ENCODE measurements at regions not wholly inside any gene's neighbourhood (a gene's known extent, or its start where the extent isn't known, plus 50 kb on each side); places are given as distances from the start of the nearest gene placed in this dataset.

GRCh38 chr11:21928847-21929246 is 264.0 kb upstream of the ANO5 start:
- H3K36me3 ChIP-seq: no peaks in the 10 kb centered on the region

GRCh38 chr11:21930408-21930807 is 262.5 kb upstream of the ANO5 start:
- Histone ChIP-seq H3K27ac (no peak overlapping the region), H3K9me3 (no peaks in the 10 kb centered on the region), H3K4me1 (no peaks in the 10 kb centered on the region), H3K4me3 (no peak overlapping the region), H3K36me3 (no peaks in the 10 kb centered on the region), H3K27me3 (no peaks in the 10 kb centered on the region)
- TF ChIP-seq POLR2A (IDR thresholded peaks at IDR 0.05) (no peak), CTCF (IDR thresholded peaks at IDR 0.05) (no peak), POLR2AphosphoS5 (IDR thresholded peaks at IDR 0.05; ENCODE audit: insufficient read depth in 1 of 2, low read depth in 1 of 2) (no peak)
- intact Hi-C loops (cut with DNase I): no loop called here
- no peak for DNase-seq (ENCODE audit: extremely low spot score in 2 of 2)

More at GRCh38 chr11:21928847-21929246, 264.0 kb upstream of the ANO5 start:
- intact Hi-C loops (cut with DNase I): no loop called here
- Histone ChIP-seq H3K9me3 (no peaks in the 10 kb centered on the region), H3K4me3 (no peak overlapping the region), H3K4me1 (no peaks in the 10 kb centered on the region), H3K27ac (no peak overlapping the region), H3K27me3 (no peaks in the 10 kb centered on the region)
- no peak for DNase-seq (ENCODE audit: extremely low spot score in 2 of 2)
- TF ChIP-seq POLR2A (IDR thresholded peaks at IDR 0.05): no peak
- TF ChIP-seq POLR2AphosphoS5 (IDR thresholded peaks at IDR 0.05; ENCODE audit: insufficient read depth in 1 of 2, low read depth in 1 of 2): no peak
- TF ChIP-seq CTCF (IDR thresholded peaks at IDR 0.05): no peak

GRCh38 chr11:21931436-21932101 is 261.3 kb upstream of the ANO5 start:
- H3K9me3 ChIP-seq: no peaks in the 10 kb centered on the region
- intact Hi-C loops (cut with DNase I): no loop called here
- no peak for DNase-seq (ENCODE audit: extremely low spot score in 2 of 2)
- H3K27me3 ChIP-seq: no peaks in the 10 kb centered on the region
- H3K36me3 ChIP-seq: no peaks in the 10 kb centered on the region
- no peak overlapping the region for H3K4me3 ChIP-seq
- no peak overlapping the region for H3K27ac ChIP-seq
- TF ChIP-seq CTCF (IDR thresholded peaks at IDR 0.05): no peak
- TF ChIP-seq POLR2A (IDR thresholded peaks at IDR 0.05): no peak
- TF ChIP-seq POLR2AphosphoS5 (IDR thresholded peaks at IDR 0.05; ENCODE audit: insufficient read depth in 1 of 2, low read depth in 1 of 2): no peak
- H3K4me1 ChIP-seq: no peaks in the 10 kb centered on the region

GRCh38 chr11:21933095-21933494 is 259.8 kb upstream of the ANO5 start:
- TF ChIP-seq CTCF (IDR thresholded peaks at IDR 0.05) (no peak), POLR2AphosphoS5 (IDR thresholded peaks at IDR 0.05; ENCODE audit: insufficient read depth in 1 of 2, low read depth in 1 of 2) (no peak), POLR2A (IDR thresholded peaks at IDR 0.05) (no peak)
- DNase-seq (ENCODE audit: extremely low spot score in 2 of 2): no peak
- H3K9me3 ChIP-seq: no peaks in the 10 kb centered on the region
- no peak overlapping the region for H3K4me3 ChIP-seq
- H3K4me1 ChIP-seq: no peaks in the 10 kb centered on the region
- no peaks in the 10 kb centered on the region for H3K27me3 ChIP-seq
- no peak overlapping the region for H3K27ac ChIP-seq
- intact Hi-C loops (cut with DNase I): no loop called here
- no peaks in the 10 kb centered on the region for H3K36me3 ChIP-seq

GRCh38 chr11:21944577-21944976 is 248.3 kb upstream of the ANO5 start:
- TF ChIP-seq POLR2AphosphoS5 (IDR thresholded peaks at IDR 0.05; ENCODE audit: insufficient read depth in 1 of 2, low read depth in 1 of 2) (no peak), CTCF (IDR thresholded peaks at IDR 0.05) (no peak), POLR2A (IDR thresholded peaks at IDR 0.05) (no peak)
- H3K36me3 ChIP-seq: no peaks in the 10 kb centered on the region
- H3K9me3 ChIP-seq: no peaks in the 10 kb centered on the region
- intact Hi-C loops (cut with DNase I): no loop called here
- H3K4me3 ChIP-seq: no peak overlapping the region
- no peak for DNase-seq (ENCODE audit: extremely low spot score in 2 of 2)
- H3K27ac ChIP-seq: no peak overlapping the region
- no peaks in the 10 kb centered on the region for H3K27me3 ChIP-seq
- no peaks in the 10 kb centered on the region for H3K4me1 ChIP-seq

Measured in vagina (tissue), 2 donors.